ENCODE measurements at regions not wholly inside any gene's neighbourhood (a gene's known extent, or its start where the extent isn't known, plus 50 kb on each side); places are given as distances from the start of the nearest gene placed in this dataset.

GRCh38 chr17:77281122-77281903 lies 140.5 kb downstream of the SEC14L1 start:
- BruUV-seq (replicated peaks): no TSS peak
- CTCF ChIA-PET (ENCODE audit: low intra/inter-chr PET ratio): interaction anchor here (1.4 kb wide), 1 partner anchor 214 kb away, joined by 8 read pairs; no protein-coding TSS in a partner anchor
- in situ Hi-C loops (cut with MboI): no loop called here
- H3K27ac ChIP-seq (ENCODE audit: extremely low read depth, low read depth, low read length): no peak overlapping the region; the same call in 2 of the 3 replicates
- peaks cover 33 to 44% of the 10 kb centered on the region in 2 experiments for H3K4me1 ChIP-seq (replicated peaks in 1 of 2; ENCODE audit: control insufficient read depth in 2 of 2, insufficient read depth in 2 of 2, low read length in 2 of 2)
- ATAC-seq (peak; percentile 85), DNase-seq (ENCODE audit: extremely low read depth in 1 of 4, low spot score in 3 of 4) (peak; percentile 72 to 96 (median 94)), FAIRE-seq (no peak)
- 0 out of 2 replicates have a peak, but pooled peaks cover 3% of the 10 kb centered on the region for H4K20me1 ChIP-seq (replicated peaks; ENCODE audit: control insufficient read depth, insufficient read depth, low read length)
- POLR2A ChIA-PET: interaction anchor here (0.5 kb wide), 1 partner anchor 498 kb away, joined by 3 read pairs; no protein-coding TSS in a partner anchor
- H2AFZ ChIP-seq (ENCODE audit: low read depth, low read length): peak overlapping the region; percentile 86
- no peaks in the 10 kb centered on the region for H3K79me2 ChIP-seq (ENCODE audit: control insufficient read depth, insufficient read depth, low read length)
- peak overlapping the region; percentile 68 for H3K4me2 ChIP-seq (ENCODE audit: insufficient read depth, low read length)
- H3K4me3 ChIP-seq: peak overlapping the region; percentile 51
- 13% methylated on average over 25 of the region's 86 CpGs for WGBS (ENCODE audit: insufficient coverage, low coverage, missing lambda C conversion rate)
- H3K27me3 ChIP-seq (ENCODE audit: control insufficient read depth in 2 of 2, insufficient read depth in 2 of 2, low read length in 2 of 2): peaks cover 0 to 2% of the 10 kb centered on the region in 2 experiments; a peak in 1 of 5 replicates
- no peaks in the 10 kb centered on the region for H3K9me1 ChIP-seq (ENCODE audit: control insufficient read depth, insufficient read depth, low read length)
- intact Hi-C loops (cut with micrococcal nuclease): loop anchor here (2.0 kb wide), 1 partner anchor 41 kb away; no protein-coding TSS in a partner anchor
- H3K9ac ChIP-seq (ENCODE audit: insufficient read depth in 1 of 2, low read depth in 2 of 2, low read length in 2 of 2): peak overlapping the region; percentile 43 to 88; a peak in 2 of 4 replicates
- H3K9me3 ChIP-seq (replicated peaks; ENCODE audit: control insufficient read depth, insufficient read depth, low read depth, low read length): no peaks in the 10 kb centered on the region
- no peaks in the 10 kb centered on the region for H3K36me3 ChIP-seq (ENCODE audit: control insufficient read depth, insufficient read depth, low read length)
- peak; percentile 78 for TF ChIP-seq REST (IDR thresholded peaks at IDR 0.05; ENCODE audit: borderline replicate concordance)
- no peak for TF ChIP-seq REST (CRISPR knock-in tag; IDR thresholded peaks at IDR 0.05; ENCODE audit: low read depth)
- TF ChIP-seq CCNT2 (IDR thresholded peaks at IDR 0.05; ENCODE audit: borderline replicate concordance, extremely low read depth, insufficient read length, low read depth, low read length): peak; percentile 28
- TF ChIP-seq ZNF609 (CRISPR knock-in tag; IDR thresholded peaks at IDR 0.05; ENCODE audit: borderline replicate concordance): no peak
- peak; percentile 34 for TF ChIP-seq RBBP5 (IDR thresholded peaks at IDR 0.05; ENCODE audit: borderline replicate concordance, insufficient read depth, low read length, poor library complexity, severe bottlenecking)
- TF ChIP-seq HMGN3 (IDR thresholded peaks at IDR 0.05; ENCODE audit: borderline replicate concordance, extremely low read depth, insufficient read length, low read depth, low read length): peak; percentile 37
